OCI-LY3 (cell line): ENCODE measurements at regions not wholly inside any gene's neighbourhood (a gene's known extent, or its start where the extent isn't known, plus 50 kb on each side); places are given as distances from the start of the nearest gene placed in this dataset.
"Not testable (repeated sequence)": the region's sequence is repeated elsewhere in the genome, so short reads cannot be mapped to it uniquely, and the experiment has no call there.

Experiments
- H2AFZ ChIP-seq: fragments of 200-600, 300-600 bp; shearing (Covaris generic); 2 replicates; pipeline ENCODE4 v1.6.0; 2014; ENCODE audit warnings: antibody characterized with exemption, low read depth, low read length
- H3K27ac ChIP-seq: fragments of 200-600, 300-600 bp; sonication (generic); 2 replicates; pipeline ENCODE4 v1.5.1; 2014; ENCODE audit warnings: mild to moderate bottlenecking, low read length, moderate library complexity, mixed read lengths
- H3K27me3 ChIP-seq: fragments of 200-600, 300-600 bp; sonication (generic); 2 replicates; pipeline ENCODE4 v1.6.1; 2014; ENCODE audit warnings: low read depth, low read length, mixed read lengths
- H3K36me3 ChIP-seq: fragments of 200-600, 300-600 bp; sonication (generic); replicated peaks from 2 replicates; pipeline ENCODE3; 2014; ENCODE audit warnings: low read depth, low read length, mixed read lengths
- H3K4me1 ChIP-seq: fragments of 300-600, 200-600 bp; sonication (generic); 2 replicates; pipeline ENCODE4 v1.6.1; 2014; ENCODE audit warnings: low read length, mixed read lengths
- H3K4me2 ChIP-seq: fragments of 200-600, 300-600 bp; sonication (generic); 2 replicates; pipeline ENCODE4 v1.6.1; 2014; ENCODE audit warnings: low read length, mixed read lengths
- H3K4me3 ChIP-seq: fragments of 300-600, 200-600 bp; sonication (generic); 2 replicates; pipeline ENCODE4 v1.5.1; 2014; ENCODE audit warnings: antibody characterized with exemption, mild to moderate bottlenecking, low read length, moderate library complexity
- H3K79me2 ChIP-seq: fragments of 300-600, 200-600 bp; shearing (Covaris generic); 2 replicates; pipeline ENCODE4 v1.6.1; 2014; ENCODE audit warnings: mild to moderate bottlenecking, low read length, mixed read lengths
- H3K9ac ChIP-seq: fragments of 300-600, 200-600 bp; shearing (Covaris generic); 2 replicates; pipeline ENCODE4 v1.6.0; 2014; ENCODE audit warnings: mild to moderate bottlenecking, low read length, moderate library complexity
- H3K9me3 ChIP-seq: fragments of 200-600, 300-600 bp; shearing (Covaris generic); 2 replicates; pipeline ENCODE4 v1.6.1; 2014; ENCODE audit warnings: low read length, mixed read lengths; ENCODE audit not compliant: insufficient read depth
- H4K20me1 ChIP-seq: fragments of 200-600, 300-600 bp; sonication (generic); 2 replicates; pipeline ENCODE4 v1.6.1; 2016; ENCODE audit warnings: low read length, mixed read lengths; ENCODE audit not compliant: insufficient read depth

DNA sequence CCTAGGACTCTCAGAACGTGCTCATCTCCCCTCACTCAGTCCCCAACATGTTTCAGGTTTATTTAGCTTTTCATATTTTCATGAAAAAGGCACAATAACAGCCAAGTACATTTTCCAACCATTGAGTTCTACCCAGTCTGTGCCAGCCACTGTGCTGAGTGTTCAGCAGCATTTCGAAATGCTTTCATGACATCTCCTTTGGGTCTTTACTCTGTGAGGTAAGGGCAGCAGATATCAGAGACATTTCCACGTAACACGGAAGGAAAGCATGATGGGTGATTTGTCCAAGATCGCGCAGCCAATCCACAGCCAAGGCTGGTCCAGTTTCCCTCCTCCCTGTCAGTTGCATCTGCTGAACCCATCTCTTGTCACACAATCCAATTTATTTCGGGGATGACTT is 192.6 kb upstream of the IRF2BP2 start:
- H3K9me3 ChIP-seq, H3K4me2 ChIP-seq, H3K27me3 ChIP-seq, H3K4me1 ChIP-seq, H4K20me1 ChIP-seq, H3K27ac ChIP-seq, H3K4me3 ChIP-seq, H2AFZ ChIP-seq, H3K36me3 ChIP-seq, H3K9ac ChIP-seq, H3K79me2 ChIP-seq: not testable (repeated sequence)

DNA sequence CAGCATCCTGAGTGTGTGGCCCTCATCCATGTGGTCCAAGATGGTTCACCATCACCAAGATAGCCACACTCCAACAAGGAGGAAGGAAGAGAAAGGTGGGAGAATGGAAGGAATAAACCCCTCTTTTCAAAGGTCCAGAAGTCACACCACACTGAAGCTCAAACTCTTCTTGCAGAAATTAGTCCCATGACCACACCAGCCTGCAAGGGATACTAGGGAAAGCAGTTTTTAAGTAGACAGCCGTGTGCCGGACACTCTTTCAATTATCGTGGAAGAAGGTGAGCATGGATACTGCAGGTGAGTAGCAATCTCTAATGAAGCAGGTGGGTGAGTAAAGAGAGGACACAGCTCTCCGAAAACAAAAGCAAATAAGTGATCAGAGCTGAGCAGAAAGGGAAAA is 191.7 kb upstream of the IRF2BP2 start:
- not testable (repeated sequence) for H4K20me1 ChIP-seq, H3K27ac ChIP-seq, H2AFZ ChIP-seq, H3K4me3 ChIP-seq, H3K4me1 ChIP-seq, H3K36me3 ChIP-seq, H3K9me3 ChIP-seq, H3K9ac ChIP-seq, H3K27me3 ChIP-seq, H3K79me2 ChIP-seq, H3K4me2 ChIP-seq

DNA sequence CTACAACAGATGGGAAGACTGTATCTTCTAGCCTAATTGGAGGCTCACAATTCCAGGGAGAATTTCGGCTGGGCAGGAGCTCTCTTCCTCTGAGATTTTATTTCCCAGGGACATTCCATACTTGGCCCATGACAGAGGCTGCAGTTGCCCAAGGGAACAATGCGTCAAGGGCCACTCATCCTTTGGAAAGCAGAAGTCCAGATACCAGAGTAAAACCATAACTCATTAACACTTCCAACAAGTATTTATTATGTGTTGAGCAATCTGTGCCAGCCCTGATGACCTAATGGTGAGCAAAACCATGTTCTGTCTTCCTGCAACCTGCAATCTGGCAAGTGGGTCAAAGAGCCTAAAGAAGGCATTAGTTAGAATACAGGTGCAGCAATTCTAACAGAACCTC is 191.2 kb upstream of the IRF2BP2 start:
- H3K4me1 ChIP-seq, H4K20me1 ChIP-seq, H3K9ac ChIP-seq, H2AFZ ChIP-seq, H3K9me3 ChIP-seq, H3K36me3 ChIP-seq, H3K79me2 ChIP-seq, H3K4me3 ChIP-seq, H3K4me2 ChIP-seq, H3K27me3 ChIP-seq, H3K27ac ChIP-seq: not testable (repeated sequence)

DNA sequence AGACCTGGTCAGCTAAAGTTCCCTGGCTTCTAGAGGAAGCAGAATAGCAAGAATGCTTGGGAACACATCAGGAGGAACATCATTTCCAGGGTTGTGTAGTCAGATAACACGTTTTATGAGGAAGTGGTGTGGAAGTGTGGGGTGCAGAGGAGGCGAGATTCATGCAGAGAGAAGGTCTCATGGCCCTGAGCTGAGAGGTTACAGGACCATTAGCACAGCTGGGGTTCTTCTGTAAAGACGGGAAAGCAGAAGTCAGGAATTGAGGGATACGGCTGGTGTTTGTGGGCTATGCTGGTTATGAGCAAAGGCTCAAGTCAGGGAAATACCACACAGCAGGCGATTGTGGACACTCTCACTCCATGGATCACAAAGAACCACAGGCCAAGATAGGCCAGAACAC is 190.6 kb upstream of the IRF2BP2 start:
- H3K79me2 ChIP-seq, H4K20me1 ChIP-seq, H3K4me3 ChIP-seq, H3K4me2 ChIP-seq, H3K27ac ChIP-seq, H3K9me3 ChIP-seq, H2AFZ ChIP-seq, H3K36me3 ChIP-seq, H3K27me3 ChIP-seq, H3K9ac ChIP-seq, H3K4me1 ChIP-seq: not testable (repeated sequence)

DNA sequence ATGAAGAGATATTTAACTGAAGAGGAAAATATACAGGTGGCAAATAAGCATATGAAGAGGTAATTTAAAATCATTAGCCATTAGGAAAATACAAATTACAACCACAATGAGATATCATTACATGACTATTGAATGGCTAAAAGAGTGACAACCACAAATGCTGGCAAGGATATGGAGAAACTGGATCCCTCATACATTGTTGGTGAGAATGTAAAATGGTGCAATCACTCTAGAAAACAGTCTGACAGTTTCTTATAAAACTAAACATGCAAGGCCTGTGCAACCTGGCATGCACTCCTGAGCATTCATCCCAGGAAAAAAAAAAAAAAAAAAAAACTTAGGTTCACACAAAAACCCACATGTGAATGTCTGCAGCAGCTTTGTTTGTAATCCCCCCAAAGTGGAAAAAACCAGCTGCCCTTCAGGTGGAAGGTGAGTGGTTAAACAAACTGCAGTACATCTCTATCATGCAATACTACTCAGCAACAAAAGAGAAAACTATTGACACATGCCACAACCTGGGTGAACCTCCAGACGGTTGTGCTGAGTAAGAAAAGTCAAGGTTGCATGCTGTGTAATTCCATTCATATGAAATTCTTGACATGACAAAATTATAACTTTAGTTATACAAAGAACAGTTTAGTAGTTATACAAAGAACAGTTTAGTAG is 189.2 kb upstream of the IRF2BP2 start:
- H3K27me3 ChIP-seq, H3K36me3 ChIP-seq, H4K20me1 ChIP-seq, H2AFZ ChIP-seq, H3K9ac ChIP-seq, H3K4me2 ChIP-seq, H3K9me3 ChIP-seq, H3K27ac ChIP-seq, H3K4me1 ChIP-seq, H3K79me2 ChIP-seq, H3K4me3 ChIP-seq: not testable (repeated sequence)

DNA sequence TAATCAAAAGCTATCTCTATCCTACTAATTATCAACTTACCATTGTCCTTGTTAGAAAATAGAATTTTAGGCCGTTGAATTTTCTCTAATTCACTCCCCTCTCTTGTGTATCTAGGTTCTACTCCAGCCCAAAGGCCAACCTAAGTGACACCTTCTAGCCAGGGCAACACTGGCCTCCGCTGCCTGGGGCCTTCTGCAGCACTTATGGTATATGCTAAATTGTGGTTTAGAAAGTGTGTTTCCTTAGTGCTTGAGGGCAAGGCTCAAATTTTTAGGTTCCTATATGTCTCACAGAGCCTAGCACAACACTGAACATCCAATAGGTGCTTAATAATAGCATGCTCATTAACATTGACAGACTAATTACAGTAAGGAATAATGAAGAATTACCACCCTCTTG is 187.2 kb upstream of the IRF2BP2 start:
- H2AFZ ChIP-seq, H3K27ac ChIP-seq, H3K4me2 ChIP-seq, H3K79me2 ChIP-seq, H4K20me1 ChIP-seq, H3K27me3 ChIP-seq, H3K36me3 ChIP-seq, H3K4me3 ChIP-seq, H3K4me1 ChIP-seq, H3K9ac ChIP-seq, H3K9me3 ChIP-seq: not testable (repeated sequence)

DNA sequence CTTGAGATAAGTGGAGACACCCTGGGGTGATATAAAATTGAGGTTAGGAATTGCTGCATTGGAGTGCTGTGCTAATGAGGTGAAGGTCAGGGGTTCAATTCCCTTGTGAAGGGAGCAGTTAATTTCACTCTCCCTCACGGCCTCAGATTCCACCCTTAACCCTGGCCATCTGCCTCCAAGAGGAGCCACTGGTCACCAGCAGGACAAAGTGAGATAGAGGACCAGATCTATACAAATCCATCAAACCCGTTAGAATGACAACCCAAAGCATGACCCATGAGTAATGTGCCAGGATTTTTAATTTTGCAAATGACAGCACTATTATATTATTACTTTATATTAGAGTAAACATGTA is 186.4 kb upstream of the IRF2BP2 start:
- H3K4me3 ChIP-seq, H4K20me1 ChIP-seq, H3K36me3 ChIP-seq, H3K27ac ChIP-seq, H3K9ac ChIP-seq, H3K4me1 ChIP-seq, H3K79me2 ChIP-seq, H3K4me2 ChIP-seq, H2AFZ ChIP-seq, H3K9me3 ChIP-seq, H3K27me3 ChIP-seq: not testable (repeated sequence)

DNA sequence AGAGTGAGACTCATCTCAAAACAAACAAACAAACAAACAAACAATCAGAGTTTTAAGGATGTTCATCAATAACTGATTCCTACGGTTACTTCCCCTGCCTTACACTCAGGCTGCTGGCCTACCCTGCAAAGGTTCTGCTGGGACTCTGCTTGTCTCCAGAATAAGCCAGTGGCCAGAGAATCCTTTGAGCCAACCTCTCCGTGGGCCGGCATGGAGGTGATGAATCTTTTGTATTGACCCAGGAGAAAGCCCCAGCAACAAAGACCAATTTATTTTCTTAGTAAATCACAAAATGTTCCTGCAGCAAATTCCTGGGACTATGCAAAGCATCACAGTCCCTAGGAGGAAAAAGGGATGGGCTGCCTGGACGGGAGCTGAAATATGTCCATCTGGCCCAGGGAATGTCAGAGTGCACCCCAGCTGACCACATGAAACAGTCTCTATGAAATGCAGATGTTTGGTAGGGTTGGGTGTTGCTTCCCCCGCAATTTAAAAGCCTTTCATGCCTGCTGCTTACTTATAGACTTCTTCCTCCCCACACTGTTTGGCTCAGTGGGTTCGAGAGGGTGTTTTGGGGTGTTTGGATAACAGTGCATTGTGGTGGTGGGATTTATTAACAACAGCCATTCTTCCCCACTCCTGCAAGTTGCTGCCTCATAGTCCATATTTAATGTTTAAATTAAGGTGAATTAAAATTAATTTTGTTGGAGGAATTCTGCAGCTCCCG is 185.9 kb upstream of the IRF2BP2 start:
- not testable (repeated sequence) for H3K9ac ChIP-seq, H3K27ac ChIP-seq, H3K9me3 ChIP-seq, H3K4me2 ChIP-seq, H3K4me3 ChIP-seq, H3K27me3 ChIP-seq, H3K36me3 ChIP-seq, H2AFZ ChIP-seq, H4K20me1 ChIP-seq, H3K4me1 ChIP-seq, H3K79me2 ChIP-seq

DNA sequence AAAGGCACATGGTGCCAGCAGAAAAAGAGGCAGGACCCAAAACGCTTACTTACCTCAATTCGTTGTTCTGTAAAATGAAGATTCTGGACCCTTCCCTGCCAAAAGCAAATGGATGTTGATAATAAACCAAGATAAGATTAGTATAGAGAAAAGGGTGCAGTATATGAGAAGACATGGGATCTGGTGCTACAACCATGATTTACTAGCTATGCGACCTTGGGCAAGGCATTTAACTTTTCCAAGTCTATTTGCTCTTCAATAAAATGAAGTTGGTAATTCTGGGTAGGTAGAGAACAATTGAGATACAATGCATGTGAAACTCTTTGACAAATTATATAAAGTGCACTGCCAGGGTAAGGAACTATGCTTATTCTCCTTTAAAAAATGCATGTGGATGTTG is 185.0 kb upstream of the IRF2BP2 start:
- not testable (repeated sequence) for H3K27me3 ChIP-seq, H3K9me3 ChIP-seq, H3K9ac ChIP-seq, H3K4me3 ChIP-seq, H2AFZ ChIP-seq, H4K20me1 ChIP-seq, H3K27ac ChIP-seq, H3K4me1 ChIP-seq, H3K36me3 ChIP-seq, H3K79me2 ChIP-seq, H3K4me2 ChIP-seq

DNA sequence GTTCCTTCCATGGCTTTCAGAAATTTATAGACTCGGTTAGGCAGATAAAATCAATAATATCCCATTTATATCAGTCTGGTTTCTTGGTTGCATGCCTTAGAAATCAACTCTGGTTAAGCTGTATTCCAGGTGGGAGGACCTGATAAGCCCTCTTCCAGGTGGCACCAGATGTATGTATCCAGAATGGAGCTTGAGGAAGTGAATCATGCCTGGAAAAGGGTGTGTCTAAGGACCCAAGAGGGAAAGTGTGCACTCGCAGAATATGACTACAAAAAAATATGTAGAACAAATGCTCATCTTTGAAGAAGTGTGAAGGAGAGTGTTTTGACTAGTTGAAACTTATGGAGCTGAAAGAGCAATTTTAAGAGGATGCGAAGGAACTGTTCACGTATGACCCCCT is 184.5 kb upstream of the IRF2BP2 start:
- not testable (repeated sequence) for H2AFZ ChIP-seq, H4K20me1 ChIP-seq, H3K27me3 ChIP-seq, H3K4me2 ChIP-seq, H3K79me2 ChIP-seq, H3K4me1 ChIP-seq, H3K27ac ChIP-seq, H3K9ac ChIP-seq, H3K36me3 ChIP-seq, H3K4me3 ChIP-seq, H3K9me3 ChIP-seq
